ENCODE measurements at regions not wholly inside any gene's neighbourhood (a gene's known extent, or its start where the extent isn't known, plus 50 kb on each side); places are given as distances from the start of the nearest gene placed in this dataset.
"Not testable (repeated sequence)": the region's sequence is repeated elsewhere in the genome, so short reads cannot be mapped to it uniquely, and the experiment has no call there.

GRCh38 chr17:36682773-36683172 lies 81.4 kb downstream of the MRM1 start:
- Mint-ChIP-seq H3K9me3 (no peaks in the 10 kb centered on the region), H3K4me1 (no peaks in the 10 kb centered on the region), H3K36me3 (no peaks in the 10 kb centered on the region), H3K27me3 (peaks cover 7% of the 10 kb centered on the region), H3K4me3 (no peak overlapping the region), H3K27ac (no peak overlapping the region)
- ATAC-seq (ENCODE audit: low read depth) (no peak), DNase-seq (ENCODE audit: low spot score in 2 of 2) (no peak)

GRCh38 chr17:36683387-36683786 lies 82.0 kb downstream of the MRM1 start:
- ATAC-seq (ENCODE audit: low read depth): no peak
- H3K4me3 Mint-ChIP-seq: no peak overlapping the region
- no peaks in the 10 kb centered on the region for H3K36me3 Mint-ChIP-seq
- DNase-seq (ENCODE audit: low spot score in 2 of 2): no peak
- no peak overlapping the region for H3K27ac Mint-ChIP-seq
- H3K4me1 Mint-ChIP-seq: no peaks in the 10 kb centered on the region
- no peaks in the 10 kb centered on the region for H3K9me3 Mint-ChIP-seq
- H3K27me3 Mint-ChIP-seq: peaks cover 9% of the 10 kb centered on the region

- H3K4me3 Mint-ChIP-seq: no peak overlapping the region
- no peaks in the 10 kb centered on the region for H3K36me3 Mint-ChIP-seq
- no peaks in the 10 kb centered on the region for H3K4me1 Mint-ChIP-seq
- DNase-seq (ENCODE audit: low spot score in 2 of 2) (no peak), ATAC-seq (ENCODE audit: low read depth) (no peak)
- H3K27me3 Mint-ChIP-seq: peaks cover 9% of the 10 kb centered on the region
- no peaks in the 10 kb centered on the region for H3K9me3 Mint-ChIP-seq
- H3K27ac Mint-ChIP-seq: no peak overlapping the region
Measured at GRCh38 chr17:36684134-36684533, 82.8 kb downstream of the MRM1 start.

- ATAC-seq (ENCODE audit: low read depth) (no peak), DNase-seq (ENCODE audit: low spot score in 2 of 2) (no peak)
- Mint-ChIP-seq H3K36me3 (no peaks in the 10 kb centered on the region), H3K9me3 (no peaks in the 10 kb centered on the region), H3K27ac (no peak overlapping the region), H3K4me1 (no peaks in the 10 kb centered on the region), H3K4me3 (no peak overlapping the region), H3K27me3 (peaks cover 16% of the 10 kb centered on the region)
Measured at GRCh38 chr17:36686123-36686669, 84.8 kb downstream of the MRM1 start.

- Mint-ChIP-seq H3K36me3 (no peaks in the 10 kb centered on the region), H3K4me1 (no peaks in the 10 kb centered on the region), H3K27me3 (peaks cover 19% of the 10 kb centered on the region), H3K9me3 (no peaks in the 10 kb centered on the region), H3K27ac (no peak overlapping the region), H3K4me3 (no peak overlapping the region)
- DNase-seq (ENCODE audit: low spot score in 2 of 2) (no peak), ATAC-seq (ENCODE audit: low read depth) (no peak)
Measured at GRCh38 chr17:36687736-36688135, 86.4 kb downstream of the MRM1 start.

- no peak overlapping the region for H3K27ac Mint-ChIP-seq
- no peaks in the 10 kb centered on the region for H3K36me3 Mint-ChIP-seq
- ATAC-seq (ENCODE audit: low read depth) (no peak), DNase-seq (ENCODE audit: low spot score in 2 of 2) (no peak)
- H3K27me3 Mint-ChIP-seq: peaks cover 19% of the 10 kb centered on the region
- H3K4me3 Mint-ChIP-seq: no peak overlapping the region
- no peaks in the 10 kb centered on the region for H3K4me1 Mint-ChIP-seq
- no peaks in the 10 kb centered on the region for H3K9me3 Mint-ChIP-seq
Measured at GRCh38 chr17:36689089-36689667, 87.8 kb downstream of the MRM1 start.

- no peak overlapping the region for H3K27ac Mint-ChIP-seq
- no peaks in the 10 kb centered on the region for H3K4me1 Mint-ChIP-seq
- ATAC-seq (ENCODE audit: low read depth) (no peak), DNase-seq (ENCODE audit: low spot score in 2 of 2) (no peak)
- H3K36me3 Mint-ChIP-seq: no peaks in the 10 kb centered on the region
- no peaks in the 10 kb centered on the region for H3K9me3 Mint-ChIP-seq
- peaks cover 23% of the 10 kb centered on the region for H3K27me3 Mint-ChIP-seq
- H3K4me3 Mint-ChIP-seq: no peak overlapping the region
Measured at GRCh38 chr17:36690190-36690589, 88.8 kb downstream of the MRM1 start.

GRCh38 chr17:36691606-36692005 lies 90.2 kb downstream of the MRM1 start:
- Mint-ChIP-seq H3K4me3 (no peak overlapping the region), H3K4me1 (no peaks in the 10 kb centered on the region), H3K36me3 (peaks cover under 1% of the 10 kb centered on the region), H3K27ac (no peak overlapping the region), H3K27me3 (peaks cover 25% of the 10 kb centered on the region), H3K9me3 (peaks cover under 1% of the 10 kb centered on the region)
- DNase-seq (ENCODE audit: low spot score in 2 of 2): no peak
- ATAC-seq (ENCODE audit: low read depth): no peak

GRCh38 chr17:36695082-36695481 lies 93.7 kb downstream of the MRM1 start:
- Mint-ChIP-seq H3K36me3 (peaks cover 3% of the 10 kb centered on the region), H3K27me3 (peaks cover 24% of the 10 kb centered on the region), H3K27ac (no peak overlapping the region), H3K9me3 (peaks cover 1% of the 10 kb centered on the region), H3K4me1 (no peaks in the 10 kb centered on the region), H3K4me3 (no peak overlapping the region)
- no peak for ATAC-seq (ENCODE audit: low read depth)
- DNase-seq (ENCODE audit: low spot score in 2 of 2): no peak

- H3K27me3 Mint-ChIP-seq: peaks cover 18% of the 10 kb centered on the region
- H3K4me1 Mint-ChIP-seq; H3K9me3 Mint-ChIP-seq; DNase-seq (ENCODE audit: low spot score in 2 of 2); ATAC-seq (ENCODE audit: low read depth); H3K27ac Mint-ChIP-seq; H3K36me3 Mint-ChIP-seq; H3K4me3 Mint-ChIP-seq: not testable (repeated sequence)
Measured at GRCh38 chr17:36695710-36696109, 94.3 kb downstream of the MRM1 start.

GRCh38 chr17:36696805-36697204 lies 95.4 kb downstream of the MRM1 start:
- H3K27ac Mint-ChIP-seq: no peak overlapping the region
- peaks cover 26% of the 10 kb centered on the region for H3K27me3 Mint-ChIP-seq
- no peak overlapping the region for H3K4me3 Mint-ChIP-seq
- peaks cover 1% of the 10 kb centered on the region for H3K9me3 Mint-ChIP-seq
- no peak for ATAC-seq (ENCODE audit: low read depth)
- H3K36me3 Mint-ChIP-seq: peaks cover 3% of the 10 kb centered on the region
- DNase-seq (ENCODE audit: low spot score in 2 of 2): no peak
- no peaks in the 10 kb centered on the region for H3K4me1 Mint-ChIP-seq

GRCh38 chr17:36697903-36698530 lies 96.6 kb downstream of the MRM1 start:
- Mint-ChIP-seq H3K36me3 (peaks cover 3% of the 10 kb centered on the region), H3K4me3 (no peak overlapping the region), H3K9me3 (peaks cover 1% of the 10 kb centered on the region), H3K27ac (no peak overlapping the region), H3K4me1 (no peaks in the 10 kb centered on the region), H3K27me3 (peaks cover 31% of the 10 kb centered on the region)
- ATAC-seq (ENCODE audit: low read depth) (no peak), DNase-seq (ENCODE audit: low spot score in 2 of 2) (no peak)

- ATAC-seq (ENCODE audit: low read depth) (no peak), DNase-seq (ENCODE audit: low spot score in 2 of 2) (no peak)
- Mint-ChIP-seq H3K36me3 (peaks cover 3% of the 10 kb centered on the region), H3K9me3 (peaks cover 1% of the 10 kb centered on the region), H3K4me3 (no peak overlapping the region), H3K27me3 (peaks cover 35% of the 10 kb centered on the region), H3K4me1 (no peaks in the 10 kb centered on the region), H3K27ac (peak overlapping the region; percentile 58)
Measured at GRCh38 chr17:36701429-36702099, 100.2 kb downstream of the MRM1 start.

- Mint-ChIP-seq H3K27me3 (peaks cover 29% of the 10 kb centered on the region), H3K9me3 (no peaks in the 10 kb centered on the region), H3K4me1 (no peaks in the 10 kb centered on the region), H3K4me3 (no peak overlapping the region), H3K36me3 (no peaks in the 10 kb centered on the region), H3K27ac (no peak overlapping the region)
- DNase-seq (ENCODE audit: low spot score in 2 of 2): no peak
- ATAC-seq (ENCODE audit: low read depth): no peak
Measured at GRCh38 chr17:36702636-36703035, 101.3 kb downstream of the MRM1 start.

All from memory B cell (primary cell).